GM19238 (cell line): ENCODE measurements at regions not wholly inside any gene's neighbourhood (a gene's known extent, or its start where the extent isn't known, plus 50 kb on each side); places are given as distances from the start of the nearest gene placed in this dataset.
"Not testable (repeated sequence)": the region's sequence is repeated elsewhere in the genome, so short reads cannot be mapped to it uniquely, and the experiment has no call there.

Experiments used
- DNase-seq: peaks from one replicate; pipeline ENCODE4 v3.0.0; 2011; ENCODE audit warnings: low spot score; ENCODE audit not compliant: insufficient read length

DNA sequence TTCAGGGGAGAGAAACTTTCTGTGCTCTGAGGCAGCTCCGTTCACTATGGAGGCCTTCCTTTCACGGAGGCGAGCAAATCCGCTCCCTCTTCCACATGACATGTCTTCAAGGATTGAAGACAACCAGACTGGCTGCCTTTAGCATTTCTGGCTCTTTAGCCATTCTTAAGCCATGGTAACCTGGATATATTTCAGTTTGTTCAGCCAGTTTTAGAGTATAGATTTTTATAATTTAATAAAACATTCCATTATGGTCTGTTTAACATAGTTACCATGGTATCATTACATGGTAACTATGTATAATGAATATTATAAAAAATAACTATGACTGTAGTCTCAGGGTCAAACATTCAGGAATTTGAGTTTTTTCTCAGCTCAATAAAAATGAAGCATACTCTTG is 54.2 kb upstream of the NFIA start:
- DNase-seq, result no peak

DNA sequence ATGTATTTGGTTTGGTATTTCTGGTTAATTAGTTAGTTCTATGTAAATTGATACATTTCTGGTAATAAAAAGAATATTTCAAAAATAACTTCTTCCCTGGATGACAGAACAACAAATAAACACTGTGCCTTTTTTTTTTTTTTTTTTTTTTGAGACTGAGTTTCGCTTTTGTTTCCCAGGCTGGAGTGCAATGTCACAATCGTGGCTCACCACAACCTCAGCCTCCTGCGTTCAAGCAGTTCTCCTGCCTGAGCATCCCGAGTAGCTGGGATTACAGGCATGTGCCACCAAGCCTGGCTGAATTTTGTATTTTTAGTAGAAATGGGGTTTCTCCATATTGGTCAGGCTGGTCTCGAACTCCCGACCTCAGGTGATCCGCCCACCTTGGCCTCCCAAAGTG is 64.3 kb upstream of the NFIA start:
- not testable (repeated sequence) for DNase-seq

DNA sequence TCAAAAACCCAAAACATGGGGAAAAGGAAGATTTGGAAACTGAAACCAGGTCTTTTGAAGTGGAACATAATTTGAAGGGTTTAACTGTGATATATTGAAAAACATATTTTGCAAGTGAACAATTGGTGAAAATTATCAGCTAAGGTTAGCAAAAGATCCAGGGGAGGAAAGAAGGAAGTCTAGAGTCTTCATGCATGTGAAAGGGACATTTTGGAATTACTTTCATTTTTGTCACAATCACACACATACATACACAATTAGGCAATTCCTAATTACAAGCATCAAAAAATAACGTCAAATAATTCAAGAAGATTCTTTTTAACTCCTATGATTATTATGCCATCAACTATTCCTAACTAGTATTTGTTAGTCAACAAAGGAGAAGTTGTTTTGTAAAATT is 64.7 kb upstream of the NFIA start:
- no peak for DNase-seq

DNA sequence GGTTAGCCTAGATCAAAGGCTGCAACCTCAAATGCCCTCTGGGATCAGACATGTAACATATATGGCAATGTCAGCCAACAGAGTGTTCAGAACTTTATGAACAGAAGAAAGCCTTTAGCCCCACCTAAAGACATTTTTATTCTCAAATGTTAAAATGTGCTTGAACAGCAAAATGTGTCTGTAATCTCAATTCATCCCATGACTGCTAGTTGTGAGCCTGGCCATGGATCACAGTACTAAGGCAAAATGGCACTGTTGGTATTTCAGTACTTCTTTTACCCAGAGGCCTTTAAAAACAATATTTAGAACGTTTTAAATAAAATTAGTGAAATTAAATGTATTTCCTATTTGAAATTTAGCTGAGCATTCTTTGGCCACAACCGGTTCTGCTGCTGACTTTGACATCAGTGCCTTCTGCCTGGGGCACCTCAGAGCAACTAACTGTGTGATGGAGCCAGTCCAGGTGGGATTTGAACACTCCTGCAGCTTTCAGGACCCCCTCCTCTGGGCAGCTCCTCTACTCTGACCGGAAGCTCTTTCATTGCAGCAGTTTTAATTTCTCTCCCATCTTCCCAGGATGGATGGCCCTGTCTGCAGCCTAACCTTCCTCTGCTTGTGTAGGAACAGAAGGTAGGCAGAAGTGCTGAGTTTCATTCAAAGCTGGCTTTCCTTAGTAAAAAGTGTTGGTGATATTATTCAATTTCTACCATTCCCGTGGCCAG is 68.3 kb upstream of the NFIA start:
- DNase-seq, result no peak

DNA sequence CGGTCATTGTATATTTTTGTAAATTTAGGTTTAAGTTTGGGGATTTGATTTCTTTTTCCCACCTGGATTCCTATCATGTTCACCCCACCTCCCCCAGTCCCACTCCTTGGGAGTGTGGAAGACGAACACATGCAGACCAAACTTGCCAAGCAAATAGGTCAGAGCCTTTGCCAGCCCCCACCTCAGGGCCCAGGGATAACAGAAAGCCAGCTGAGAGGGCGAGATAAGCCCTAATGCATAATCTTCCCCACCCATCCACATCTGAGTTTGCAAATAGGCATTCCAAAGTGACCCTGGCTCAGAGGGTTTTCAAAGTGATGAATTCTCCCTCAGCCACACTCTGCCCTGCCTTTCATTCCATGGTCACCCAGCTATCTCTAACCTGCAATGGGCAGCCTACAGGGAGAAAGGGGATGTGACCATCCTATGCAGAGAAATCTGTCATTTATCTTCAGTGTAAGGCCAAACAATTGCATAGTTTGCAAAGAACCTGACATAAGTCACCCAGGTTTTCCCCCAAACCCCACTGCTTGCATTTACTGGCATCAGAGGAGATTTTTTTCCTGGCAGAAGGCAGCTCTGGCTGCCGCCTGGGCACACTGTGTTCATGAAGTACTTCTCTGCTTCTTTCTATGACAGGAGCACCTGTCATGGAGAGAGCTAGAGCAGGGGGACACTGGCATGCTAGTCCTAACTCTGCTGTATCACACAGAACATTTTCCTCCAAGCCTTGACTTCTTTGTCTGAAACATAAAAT is 69.0 kb upstream of the NFIA start:
- DNase-seq, result no peak

DNA sequence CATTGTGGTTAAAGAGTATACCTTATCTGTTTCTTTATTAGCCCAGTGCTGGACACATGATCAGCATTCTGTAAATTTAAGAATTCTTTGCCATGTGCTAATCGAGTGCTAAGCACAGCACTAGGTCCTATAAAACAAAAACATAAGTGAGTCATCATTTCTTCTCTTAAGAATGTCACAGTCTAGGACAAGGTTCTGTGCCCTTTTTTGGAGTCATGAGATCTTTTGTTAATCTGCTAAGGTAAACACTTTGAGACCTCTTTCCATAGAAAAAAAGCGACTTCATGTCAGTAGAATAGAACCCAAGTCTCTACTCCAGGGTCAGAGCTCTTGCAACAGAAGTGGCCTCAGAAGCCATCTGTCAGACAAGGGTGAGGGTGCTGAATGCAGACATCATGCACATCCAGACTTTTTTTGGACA is 70.0 kb upstream of the NFIA start:
- no peak for DNase-seq

DNA sequence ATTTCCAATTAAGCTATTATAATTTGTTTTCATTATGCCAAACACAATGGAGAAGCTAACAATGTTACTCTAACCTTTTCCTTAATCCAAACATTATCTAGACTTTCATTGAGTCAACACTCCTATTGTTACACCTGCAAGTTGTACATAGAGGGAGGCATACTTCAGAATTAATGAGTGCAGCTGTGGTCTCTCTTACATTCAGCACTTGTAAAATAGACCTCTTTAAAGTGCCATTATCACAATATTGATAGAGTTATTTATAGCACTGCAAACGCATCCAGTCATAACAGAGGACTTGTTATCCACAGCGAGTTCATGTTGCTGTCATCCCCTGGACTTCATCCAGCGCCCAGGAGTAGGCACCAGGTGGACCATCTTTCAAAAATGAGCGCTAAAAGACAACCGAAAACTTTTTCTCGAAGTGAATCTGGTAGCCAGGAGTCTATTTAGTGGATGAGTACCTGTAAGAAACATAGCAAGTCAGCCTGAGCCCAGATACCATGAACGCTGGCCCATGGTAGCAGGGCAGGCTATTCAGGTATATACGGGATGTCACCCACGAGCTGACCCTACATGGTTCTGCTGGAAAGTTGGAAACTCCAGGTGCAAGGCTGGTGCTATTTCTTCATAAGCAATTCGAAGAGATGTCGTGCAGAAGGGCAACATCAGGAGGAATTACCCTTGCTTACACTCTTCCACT is 70.6 kb upstream of the NFIA start:
- no peak for DNase-seq

DNA sequence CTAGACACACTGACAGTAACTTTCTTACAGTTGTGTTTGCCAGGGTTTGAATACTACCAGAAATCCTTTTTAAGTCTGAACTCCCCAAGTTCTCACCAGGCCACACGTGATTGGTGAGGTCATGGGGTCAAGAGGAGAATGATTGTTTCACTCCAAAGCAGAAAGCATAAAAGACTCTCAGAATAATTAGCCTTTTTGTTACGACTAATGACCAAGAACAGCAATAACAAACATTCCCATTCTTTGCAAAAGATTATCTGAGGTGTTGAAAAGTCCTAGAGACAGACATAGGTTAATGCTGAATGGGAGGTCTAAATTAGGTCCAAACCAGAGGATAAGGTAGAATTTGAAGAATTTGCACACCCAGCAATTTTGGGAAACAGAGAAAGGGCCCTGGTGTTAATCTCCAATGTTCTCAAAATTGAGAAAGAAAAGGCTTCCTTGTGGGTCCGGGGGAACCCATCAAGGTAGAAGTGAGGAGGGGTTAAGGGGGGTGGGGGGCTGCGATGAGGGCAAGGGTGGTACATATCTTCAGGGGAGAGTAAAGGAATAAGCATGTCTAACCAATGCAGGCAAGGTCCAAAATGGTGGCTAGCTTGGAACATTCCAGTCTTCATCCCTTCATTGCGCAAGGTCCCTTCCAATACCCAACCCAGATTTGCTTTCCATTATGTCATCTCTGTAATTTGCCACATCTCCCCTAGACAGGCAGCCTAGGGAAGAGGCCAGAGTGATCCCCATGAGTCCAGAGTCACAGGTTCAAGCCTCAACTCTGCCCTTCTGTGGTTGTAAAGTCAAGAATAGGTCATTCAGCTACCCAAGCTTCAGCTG is 74.6 kb upstream of the NFIA start:
- no peak for DNase-seq

DNA sequence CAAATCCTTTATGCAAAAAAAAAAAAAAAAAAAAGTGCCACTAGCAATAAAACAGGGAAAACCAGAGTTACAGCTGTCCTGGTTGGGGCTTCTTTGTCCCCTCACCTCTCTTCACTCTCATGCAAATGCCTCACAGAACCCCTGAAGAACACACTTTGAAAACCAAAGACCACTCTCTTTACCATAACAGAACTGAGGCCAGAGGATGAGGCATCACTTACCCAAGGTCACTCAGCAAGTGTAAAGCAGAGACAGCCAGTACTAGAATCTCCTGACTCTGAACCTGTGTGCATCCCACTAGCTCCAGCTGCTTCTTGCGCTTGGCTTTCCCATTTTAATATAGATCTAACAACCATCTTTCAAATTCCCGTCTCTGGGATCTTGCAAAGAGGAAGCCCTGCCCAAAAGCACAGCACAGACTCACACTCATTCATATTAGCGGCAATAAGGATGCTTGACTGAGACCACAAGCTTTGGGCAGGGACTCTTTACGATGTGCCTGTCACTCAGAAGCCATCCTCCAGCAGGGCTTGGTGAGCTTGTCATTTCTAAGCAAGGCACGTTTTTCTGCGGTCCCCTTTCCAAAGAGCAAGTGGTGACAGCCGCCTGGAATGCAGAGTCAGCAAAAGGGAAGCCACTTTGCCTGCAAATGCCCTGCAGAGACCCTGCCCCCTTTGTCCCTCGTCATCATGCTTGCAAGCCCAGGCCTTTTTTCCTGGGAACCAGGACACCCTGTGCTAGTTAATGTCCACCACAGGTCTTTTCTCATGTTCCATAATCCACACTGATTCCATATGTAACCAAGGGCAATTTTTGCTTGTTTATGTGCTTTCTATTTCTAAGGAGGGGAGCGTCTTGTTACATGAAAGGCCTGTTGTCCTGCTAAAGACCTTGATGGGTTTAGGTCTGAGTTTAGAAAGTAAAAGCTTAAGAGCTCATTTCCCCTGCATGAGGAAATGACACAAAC is 76.5 kb upstream of the NFIA start:
- no peak for DNase-seq

DNA sequence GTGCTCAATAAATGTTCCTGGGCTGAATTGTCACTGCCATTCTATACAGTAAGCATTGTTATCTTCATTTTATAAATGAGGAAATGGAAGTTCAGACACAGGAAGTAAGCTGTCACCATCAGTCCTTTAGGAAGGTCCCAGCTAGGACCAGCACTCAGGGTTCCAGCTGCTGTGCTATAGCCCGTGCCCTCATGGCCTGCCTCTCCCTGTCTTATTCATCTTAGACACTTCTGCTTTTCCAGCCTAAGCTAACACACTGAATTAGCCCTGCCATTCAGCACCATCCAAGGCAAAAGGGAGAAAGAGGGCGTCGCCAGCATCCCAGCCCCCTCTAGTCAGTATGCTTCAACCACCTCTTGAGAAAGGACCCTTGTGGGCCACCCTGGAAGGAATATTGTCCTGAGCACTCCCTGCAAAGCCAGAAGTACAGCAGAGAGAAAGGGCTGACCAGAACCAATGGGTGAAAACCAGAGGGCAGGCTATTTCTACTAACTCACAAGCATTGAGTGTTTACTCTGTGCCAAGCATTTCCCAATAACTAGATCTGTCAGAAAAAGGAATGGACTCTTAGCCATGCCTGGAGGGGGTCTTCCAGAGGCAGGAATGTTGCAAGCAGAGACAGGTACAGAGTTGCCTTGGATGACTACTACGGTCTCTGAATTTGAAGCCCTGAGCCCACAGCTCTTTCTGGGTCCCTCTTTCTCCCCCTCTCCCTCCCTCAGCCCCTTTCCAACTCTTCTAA is 77.9 kb upstream of the NFIA start:
- DNase-seq, result no peak

DNA sequence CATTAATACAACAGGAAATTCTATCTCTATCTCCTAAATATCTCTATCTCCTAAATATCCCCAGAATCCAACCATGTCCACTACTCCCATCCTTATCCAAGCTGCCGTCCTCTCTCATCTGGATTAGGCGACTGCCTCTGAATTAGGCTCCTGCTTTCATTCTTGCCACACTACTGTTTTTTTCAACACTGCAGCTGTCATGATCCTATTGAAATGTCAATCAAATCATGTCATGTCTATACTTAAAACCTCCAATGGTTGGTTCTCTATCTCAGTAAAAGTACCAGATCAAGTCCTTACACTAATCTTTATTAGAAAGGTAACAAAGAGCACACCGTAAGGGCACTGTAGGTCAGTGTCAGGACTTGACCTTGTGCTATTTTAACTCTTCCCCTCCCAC is 82.0 kb upstream of the NFIA start:
- DNase-seq, result no peak

DNA sequence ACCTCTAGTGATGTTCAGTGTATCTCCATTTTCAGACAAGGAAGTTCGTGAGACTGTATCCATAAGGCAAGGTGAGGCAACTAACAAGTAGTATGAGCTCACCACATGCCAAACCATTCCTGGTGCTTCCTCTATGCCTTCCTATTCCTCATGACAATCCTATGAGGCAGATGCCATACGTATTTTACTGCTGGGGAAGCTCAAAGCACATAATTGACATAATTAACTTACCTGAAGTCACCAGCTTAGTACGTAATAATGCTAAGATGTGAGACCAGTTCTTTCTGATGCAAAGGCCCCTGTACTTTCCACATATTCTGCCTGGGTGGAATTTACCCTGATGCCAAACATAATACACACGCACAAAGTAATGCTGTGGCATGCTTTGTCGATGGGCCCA is 83.6 kb upstream of the NFIA start:
- no peak for DNase-seq

DNA sequence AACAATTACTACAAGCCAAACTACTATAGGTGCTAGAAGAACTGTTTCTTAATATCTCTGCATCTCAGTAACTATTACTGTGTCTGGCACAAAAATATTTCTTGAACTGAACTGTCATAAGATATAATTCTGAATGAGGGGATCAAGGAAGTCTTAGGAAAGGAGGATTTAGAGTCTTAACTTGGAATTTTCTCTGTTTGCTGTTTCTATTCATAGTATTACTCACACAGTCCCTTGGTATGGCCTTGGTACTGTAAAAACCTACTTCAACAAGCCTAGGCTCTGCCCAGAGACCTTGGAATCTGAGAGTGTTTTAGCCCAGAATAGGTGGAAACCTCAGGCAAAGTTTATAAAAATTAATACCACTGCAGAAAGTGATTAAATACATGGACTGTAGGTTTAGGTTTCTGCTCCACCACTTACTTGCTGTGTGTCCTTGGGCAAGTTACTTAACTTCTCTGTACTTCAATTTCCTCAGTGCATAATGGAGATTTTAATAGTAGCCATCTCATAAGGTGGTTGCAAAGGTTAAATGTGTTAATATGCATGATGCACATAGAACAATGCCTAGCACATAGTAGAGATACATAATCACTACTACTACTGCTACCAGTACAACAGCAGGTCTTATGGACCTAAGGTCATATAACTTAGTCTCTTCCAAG is 87.4 kb upstream of the NFIA start:
- DNase-seq, result no peak

DNA sequence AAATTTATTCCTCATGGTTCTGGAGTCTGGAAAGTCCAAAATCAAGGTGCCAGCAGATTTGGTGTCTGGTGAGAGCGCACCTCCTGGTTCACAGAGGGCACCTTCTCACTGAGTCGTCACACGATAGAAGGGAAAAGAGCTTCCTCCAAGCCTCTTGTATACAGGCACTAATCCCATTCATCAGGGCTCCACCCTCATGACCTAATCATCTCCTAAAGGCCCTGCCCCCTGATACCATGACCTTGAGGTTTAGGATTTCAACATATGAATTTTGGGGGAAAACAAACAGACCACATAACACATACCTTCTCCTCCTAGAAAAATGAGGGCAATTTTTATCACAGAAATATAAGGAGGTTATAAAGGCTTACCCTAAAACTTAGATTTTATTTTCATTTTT is 88.0 kb upstream of the NFIA start:
- DNase-seq, result no peak

DNA sequence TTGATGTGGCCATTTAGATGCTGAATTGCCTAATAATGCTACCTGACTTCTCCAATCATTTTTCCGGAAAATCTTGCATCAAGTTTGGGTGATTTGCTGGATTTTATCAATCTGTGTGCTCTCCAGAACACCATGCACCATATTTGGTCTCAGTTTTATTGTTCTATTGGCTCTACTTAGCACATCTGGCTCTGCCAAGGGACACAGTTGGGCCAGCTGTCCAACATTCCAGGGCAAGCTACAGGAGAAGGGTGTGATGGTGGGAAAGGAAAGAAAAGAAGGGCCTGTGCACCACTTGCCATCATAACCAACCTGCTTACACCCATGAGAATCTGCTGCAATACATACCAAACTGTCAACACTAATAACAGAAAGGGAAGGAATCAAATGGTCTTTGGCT is 90.2 kb upstream of the NFIA start:
- no peak for DNase-seq

DNA sequence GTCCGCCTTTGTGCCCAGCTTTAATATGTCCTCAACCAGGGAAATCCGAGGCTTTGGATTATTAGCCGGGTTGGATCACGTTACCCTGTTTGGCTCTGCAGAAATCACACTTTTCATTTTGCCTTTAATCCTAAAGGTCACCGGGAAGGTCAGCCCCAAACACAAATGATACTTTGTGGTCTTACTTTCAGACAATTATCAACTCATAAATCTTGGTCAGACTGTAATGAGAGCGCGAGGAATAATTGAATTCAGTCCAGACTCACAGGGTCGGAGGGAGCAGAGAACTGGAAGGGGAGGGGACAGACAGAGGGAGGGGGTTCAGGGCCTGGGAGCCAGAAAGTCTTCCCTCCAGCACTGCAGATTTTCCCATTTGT is 91.7 kb upstream of the NFIA start:
- DNase-seq, result no peak

DNA sequence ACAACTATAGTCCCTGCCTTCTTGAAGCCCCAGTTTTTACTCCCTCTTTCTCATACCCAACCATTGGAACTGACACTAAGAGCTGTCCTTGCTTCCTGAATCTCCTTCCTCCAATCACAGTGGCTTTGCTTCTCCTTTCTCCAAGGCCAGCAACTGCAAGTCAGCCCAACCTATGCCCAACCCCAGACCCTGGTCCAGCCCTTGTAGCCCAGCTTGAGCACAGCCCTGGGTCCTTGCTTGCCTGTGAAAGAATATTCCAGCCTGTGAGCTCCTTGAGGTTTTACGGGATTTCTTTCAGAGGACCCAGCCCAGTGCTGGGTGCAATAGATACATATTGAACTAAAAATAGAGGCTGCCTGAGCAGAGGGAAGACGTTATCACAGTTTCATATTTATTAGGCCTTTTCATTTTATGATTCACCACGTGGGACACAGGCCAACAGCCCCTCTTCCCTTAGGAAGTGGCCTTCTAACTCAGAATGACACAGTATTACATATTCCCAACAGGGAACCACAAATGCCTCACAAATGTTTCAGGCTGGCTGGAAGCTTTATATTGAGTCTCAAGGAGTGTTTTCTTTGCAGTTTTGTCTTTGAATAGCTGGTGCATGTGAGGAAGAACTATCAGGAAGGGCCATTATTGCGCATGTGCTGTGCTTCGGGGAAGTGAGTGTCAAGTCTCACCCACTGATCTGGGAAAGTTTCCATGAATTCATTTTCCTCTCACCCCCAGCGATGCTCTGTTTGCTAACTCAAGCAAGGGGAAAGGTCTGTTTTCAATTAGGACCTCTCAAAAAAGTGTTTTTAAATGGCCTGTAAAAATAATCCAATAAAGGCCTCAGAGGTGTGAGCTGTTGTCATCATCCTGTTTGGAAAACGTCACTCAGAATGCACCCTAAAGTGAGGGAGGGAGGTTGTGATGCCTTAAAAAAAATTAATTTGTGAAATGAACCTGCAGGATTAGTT is 92.3 kb upstream of the NFIA start:
- no peak for DNase-seq

DNA sequence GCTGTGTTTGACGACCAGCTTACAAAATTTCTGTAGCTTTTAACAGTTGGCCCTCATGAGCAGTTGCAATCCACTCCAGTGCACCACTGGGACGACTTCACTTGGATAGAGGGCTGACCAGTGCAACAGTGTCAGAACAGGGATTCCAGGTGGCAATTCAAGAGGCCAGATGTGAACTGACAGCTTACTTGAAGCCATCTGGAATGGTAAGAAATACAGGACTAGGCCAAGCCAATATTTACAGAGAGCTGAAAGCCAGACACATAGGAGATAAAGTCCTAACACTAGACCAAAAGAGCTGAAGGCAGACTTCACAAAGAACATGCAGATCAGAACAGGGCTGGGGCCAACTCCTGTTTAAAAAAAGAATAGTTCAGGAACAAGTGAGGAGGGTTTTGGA is 93.5 kb upstream of the NFIA start:
- no peak for DNase-seq
